ENCODE measurements at regions not wholly inside any gene's neighbourhood (a gene's known extent, or its start where the extent isn't known, plus 50 kb on each side); places are given as distances from the start of the nearest gene placed in this dataset.

- TF ChIP-seq ATF2 (CRISPR knock-in tag; IDR thresholded peaks at IDR 0.05; ENCODE audit: borderline replicate concordance, low read depth) (no peak), ZNF281 (CRISPR knock-in tag; IDR thresholded peaks at IDR 0.05) (no peak), SMAD4 (CRISPR knock-in tag; IDR thresholded peaks at IDR 0.05) (no peak), JUN (CRISPR knock-in tag; IDR thresholded peaks at IDR 0.05) (no peak), NFYB (CRISPR knock-in tag; conservative IDR thresholded peaks at IDR 0.05; ENCODE audit: low read depth) (no peak), TEAD4 (CRISPR knock-in tag; IDR thresholded peaks at IDR 0.05) (no peak), SP1 (CRISPR knock-in tag; conservative IDR thresholded peaks at IDR 0.05) (no peak), FOXP4 (CRISPR knock-in tag; IDR thresholded peaks at IDR 0.05) (no peak), MXD4 (CRISPR knock-in tag; IDR thresholded peaks at IDR 0.05; ENCODE audit: borderline replicate concordance) (no peak), E2F4 (CRISPR knock-in tag; IDR thresholded peaks at IDR 0.05; ENCODE audit: borderline replicate concordance, low read depth) (no peak), ZBTB21 (CRISPR knock-in tag; IDR thresholded peaks at IDR 0.05; ENCODE audit: borderline replicate concordance) (no peak), ZNF232 (CRISPR knock-in tag; IDR thresholded peaks at IDR 0.05) (no peak)
- TF ChIP-seq, protein P1, sequence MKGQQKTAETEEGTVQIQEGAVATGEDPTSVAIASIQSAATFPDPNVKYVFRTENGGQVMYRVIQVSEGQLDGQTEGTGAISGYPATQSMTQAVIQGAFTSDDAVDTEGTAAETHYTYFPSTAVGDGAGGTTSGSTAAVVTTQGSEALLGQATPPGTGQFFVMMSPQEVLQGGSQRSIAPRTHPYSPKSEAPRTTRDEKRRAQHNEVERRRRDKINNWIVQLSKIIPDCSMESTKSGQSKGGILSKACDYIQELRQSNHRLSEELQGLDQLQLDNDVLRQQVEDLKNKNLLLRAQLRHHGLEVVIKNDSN (CRISPR knock-in tag; IDR thresholded peaks at IDR 0.05) = no peak
- TF ChIP-seq, protein P2, sequence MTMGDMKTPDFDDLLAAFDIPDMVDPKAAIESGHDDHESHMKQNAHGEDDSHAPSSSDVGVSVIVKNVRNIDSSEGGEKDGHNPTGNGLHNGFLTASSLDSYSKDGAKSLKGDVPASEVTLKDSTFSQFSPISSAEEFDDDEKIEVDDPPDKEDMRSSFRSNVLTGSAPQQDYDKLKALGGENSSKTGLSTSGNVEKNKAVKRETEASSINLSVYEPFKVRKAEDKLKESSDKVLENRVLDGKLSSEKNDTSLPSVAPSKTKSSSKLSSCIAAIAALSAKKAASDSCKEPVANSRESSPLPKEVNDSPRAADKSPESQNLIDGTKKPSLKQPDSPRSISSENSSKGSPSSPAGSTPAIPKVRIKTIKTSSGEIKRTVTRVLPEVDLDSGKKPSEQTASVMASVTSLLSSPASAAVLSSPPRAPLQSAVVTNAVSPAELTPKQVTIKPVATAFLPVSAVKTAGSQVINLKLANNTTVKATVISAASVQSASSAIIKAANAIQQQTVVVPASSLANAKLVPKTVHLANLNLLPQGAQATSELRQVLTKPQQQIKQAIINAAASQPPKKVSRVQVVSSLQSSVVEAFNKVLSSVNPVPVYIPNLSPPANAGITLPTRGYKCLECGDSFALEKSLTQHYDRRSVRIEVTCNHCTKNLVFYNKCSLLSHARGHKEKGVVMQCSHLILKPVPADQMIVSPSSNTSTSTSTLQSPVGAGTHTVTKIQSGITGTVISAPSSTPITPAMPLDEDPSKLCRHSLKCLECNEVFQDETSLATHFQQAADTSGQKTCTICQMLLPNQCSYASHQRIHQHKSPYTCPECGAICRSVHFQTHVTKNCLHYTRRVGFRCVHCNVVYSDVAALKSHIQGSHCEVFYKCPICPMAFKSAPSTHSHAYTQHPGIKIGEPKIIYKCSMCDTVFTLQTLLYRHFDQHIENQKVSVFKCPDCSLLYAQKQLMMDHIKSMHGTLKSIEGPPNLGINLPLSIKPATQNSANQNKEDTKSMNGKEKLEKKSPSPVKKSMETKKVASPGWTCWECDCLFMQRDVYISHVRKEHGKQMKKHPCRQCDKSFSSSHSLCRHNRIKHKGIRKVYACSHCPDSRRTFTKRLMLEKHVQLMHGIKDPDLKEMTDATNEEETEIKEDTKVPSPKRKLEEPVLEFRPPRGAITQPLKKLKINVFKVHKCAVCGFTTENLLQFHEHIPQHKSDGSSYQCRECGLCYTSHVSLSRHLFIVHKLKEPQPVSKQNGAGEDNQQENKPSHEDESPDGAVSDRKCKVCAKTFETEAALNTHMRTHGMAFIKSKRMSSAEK (CRISPR knock-in tag; IDR thresholded peaks at IDR 0.05; ENCODE audit: borderline replicate concordance) = no peak
Observed at GRCh38 chr2:156132941-156133340, 199.6 kb downstream of the NR4A2 start (continued).
